Naive B cell (primary cell): ENCODE measurements at regions not wholly inside any gene's neighbourhood (a gene's known extent, or its start where the extent isn't known, plus 50 kb on each side); places are given as distances from the start of the nearest gene placed in this dataset.
A peak's percentile ranks its signal among the peaks of the same experiment; 100 is the strongest.
"Not testable (repeated sequence)": the region's sequence is repeated elsewhere in the genome, so short reads cannot be mapped to it uniquely, and the experiment has no call there.

Source experiments
- ATAC-seq, 2 donors: fragments of 150-1000 bp; cut with Tn5 transposase; 2 replicates each; pipeline ENCODE4 v1.10.0; 2021; ENCODE audit warnings: low read depth in 2 of 2, mild to moderate bottlenecking in 2 of 2, moderate library complexity in 2 of 2
- DNase-seq: peaks from one replicate; pipeline ENCODE4 v3.0.0; 2022
- H3K27ac Mint-ChIP-seq, 6 donors: one replicate each; pipeline ENCODE4 v1.8.0; 2020 to 2022; ENCODE audit warnings: mild to moderate bottlenecking in 6 of 6, mixed read lengths in 6 of 6, moderate library complexity in 5 of 6, inconsistent platforms in 2 of 6
- H3K27me3 Mint-ChIP-seq, 3 donors: one replicate each; pipeline ENCODE4 v1.8.0; 2021 to 2022; ENCODE audit warnings: mixed read lengths in 3 of 3, mild to moderate bottlenecking in 1 of 3
- H3K36me3 Mint-ChIP-seq, 2 donors: one replicate each; pipeline ENCODE4 v1.8.0; 2020 to 2022; ENCODE audit warnings: mixed read lengths in 2 of 2, inconsistent platforms in 1 of 2, mild to moderate bottlenecking in 1 of 2
- H3K4me1 Mint-ChIP-seq, 3 donors: one replicate each; pipeline ENCODE4 v1.8.0; 2020 to 2022; ENCODE audit warnings: mixed read lengths in 3 of 3, inconsistent platforms in 1 of 3, mild to moderate bottlenecking in 1 of 3, moderate library complexity in 1 of 3
- H3K4me3 Mint-ChIP-seq, 8 donors: one replicate each; pipeline ENCODE4 v1.8.0; 2020 to 2022; ENCODE audit warnings: mild to moderate bottlenecking in 8 of 8, mixed read lengths in 8 of 8, moderate library complexity in 8 of 8, inconsistent platforms in 2 of 8
- H3K9me3 Mint-ChIP-seq, 7 donors: one replicate each; pipeline ENCODE4 v1.8.0; 2020 to 2022; ENCODE audit warnings: mixed read lengths in 7 of 7, mild to moderate bottlenecking in 5 of 7, inconsistent platforms in 2 of 7, moderate library complexity in 1 of 7

DNA sequence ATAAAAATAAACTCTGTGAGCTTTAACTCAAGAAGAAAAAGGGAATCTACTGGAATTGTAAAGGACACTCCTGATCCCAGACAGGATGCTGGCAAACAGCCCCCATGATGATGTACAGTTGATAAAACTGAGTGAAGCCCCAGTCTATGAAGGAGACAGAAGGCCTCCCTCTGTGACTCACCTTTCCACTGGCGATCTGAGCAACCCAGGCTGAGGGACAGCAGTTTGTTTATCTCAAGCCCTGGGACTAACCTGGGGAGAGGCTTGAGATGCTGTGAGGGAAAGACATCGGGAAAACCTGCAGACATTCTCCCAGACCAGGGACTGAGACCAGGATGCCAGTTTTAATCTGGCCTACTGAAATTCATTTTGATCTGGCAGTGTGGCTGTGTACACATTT is 104.5 kb upstream of the CDH2 start:
- ATAC-seq (no peak), DNase-seq (no peak)
- Mint-ChIP-seq H3K4me1 (no peaks in the 10 kb centered on the region), H3K36me3 (peaks cover 0 to 3% of the 10 kb centered on the region in 2 donors), H3K27me3 (no peaks in the 10 kb centered on the region), H3K4me3 (peak overlapping the region in 1 of 8 donors; percentile 12), H3K27ac (no peak overlapping the region), H3K9me3 (peaks cover 0 to 7% (median 3%) of the 10 kb centered on the region in 7 donors)

DNA sequence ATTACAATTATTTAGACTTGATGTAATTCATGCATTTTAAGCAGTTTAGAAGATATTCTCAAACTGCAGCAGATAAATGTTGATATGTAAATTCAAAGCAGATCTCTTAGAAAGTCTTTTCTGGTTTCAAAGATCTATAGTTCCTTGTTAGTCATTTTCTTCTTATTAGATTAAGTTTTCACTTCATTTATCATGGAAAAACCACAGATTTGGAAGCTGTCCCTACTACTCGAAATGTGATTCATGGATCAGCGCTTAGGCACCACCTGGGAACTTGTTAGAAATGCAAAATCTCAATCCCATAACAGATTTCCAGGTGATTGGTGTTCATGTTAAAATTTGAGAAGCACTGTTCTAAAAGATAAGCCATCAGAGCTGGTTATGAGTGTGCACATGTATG is 92.8 kb upstream of the CDH2 start:
- Mint-ChIP-seq H3K27me3 (no peaks in the 10 kb centered on the region), H3K4me3 (no peak overlapping the region), H3K27ac (no peak overlapping the region), H3K36me3 (no peaks in the 10 kb centered on the region), H3K4me1 (no peaks in the 10 kb centered on the region), H3K9me3 (peaks cover 0 to 7% (median 5%) of the 10 kb centered on the region in 7 donors)
- ATAC-seq: no peak
- DNase-seq: no peak

DNA sequence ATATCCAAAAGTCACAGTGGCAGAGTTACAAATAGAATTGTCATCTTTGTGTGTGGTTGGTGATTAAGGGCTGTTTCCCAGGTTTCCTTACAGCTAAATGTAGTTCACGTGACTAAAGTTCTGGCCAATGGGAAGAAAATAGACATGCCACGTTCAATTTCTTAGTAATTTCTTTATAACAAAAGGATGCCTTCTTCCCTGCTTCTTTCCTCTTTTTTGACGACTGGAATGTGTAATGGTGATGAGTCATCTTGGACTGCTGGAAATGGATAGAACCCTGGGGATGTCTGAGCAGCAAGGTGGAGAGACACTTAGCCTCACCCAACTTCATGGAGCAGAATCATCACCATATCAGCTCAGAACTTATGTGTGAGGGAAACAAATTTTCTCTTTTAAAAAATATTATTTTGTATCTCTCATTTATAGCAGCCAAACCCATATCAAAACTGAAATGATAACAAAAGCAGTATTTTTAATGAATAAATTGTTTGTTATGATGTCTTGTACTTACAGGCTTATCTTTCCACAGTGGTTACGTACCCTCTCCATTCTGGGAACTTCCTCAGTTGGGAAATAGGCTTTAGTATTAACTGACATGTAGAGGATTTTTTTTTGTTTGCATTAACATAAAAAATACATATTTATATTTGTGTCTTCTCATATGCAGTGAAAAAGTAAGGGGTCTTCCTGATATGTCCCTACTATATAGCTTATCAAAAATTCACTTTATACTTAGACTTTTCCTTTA is 91.1 kb upstream of the CDH2 start:
- no peaks in the 10 kb centered on the region for H3K36me3 Mint-ChIP-seq
- H3K27me3 Mint-ChIP-seq: no peaks in the 10 kb centered on the region
- H3K9me3 Mint-ChIP-seq: peaks cover 0 to 7% (median 4%) of the 10 kb centered on the region in 7 donors
- ATAC-seq: no peak
- H3K4me3 Mint-ChIP-seq: no peak overlapping the region
- H3K4me1 Mint-ChIP-seq: no peaks in the 10 kb centered on the region
- DNase-seq: no peak
- no peak overlapping the region for H3K27ac Mint-ChIP-seq

- Mint-ChIP-seq H3K4me3 (no peak overlapping the region), H3K4me1 (no peaks in the 10 kb centered on the region), H3K36me3 (no peaks in the 10 kb centered on the region), H3K27me3 (no peaks in the 10 kb centered on the region), H3K9me3 (peaks cover 0 to 7% (median 5%) of the 10 kb centered on the region in 7 donors), H3K27ac (no peak overlapping the region)
- ATAC-seq (no peak), DNase-seq (no peak)
These were observed 90.3 kb upstream of the CDH2 start for GRCh38 chr18:28267276-28267675.

- Mint-ChIP-seq H3K27me3 (no peaks in the 10 kb centered on the region), H3K27ac (no peak overlapping the region), H3K36me3 (no peaks in the 10 kb centered on the region), H3K4me1 (no peaks in the 10 kb centered on the region), H3K4me3 (no peak overlapping the region), H3K9me3 (peaks cover 0 to 5% (median 2%) of the 10 kb centered on the region in 7 donors)
- ATAC-seq (no peak), DNase-seq (no peak)
These were observed 79.2 kb upstream of the CDH2 start for GRCh38 chr18:28256166-28256565.

DNA sequence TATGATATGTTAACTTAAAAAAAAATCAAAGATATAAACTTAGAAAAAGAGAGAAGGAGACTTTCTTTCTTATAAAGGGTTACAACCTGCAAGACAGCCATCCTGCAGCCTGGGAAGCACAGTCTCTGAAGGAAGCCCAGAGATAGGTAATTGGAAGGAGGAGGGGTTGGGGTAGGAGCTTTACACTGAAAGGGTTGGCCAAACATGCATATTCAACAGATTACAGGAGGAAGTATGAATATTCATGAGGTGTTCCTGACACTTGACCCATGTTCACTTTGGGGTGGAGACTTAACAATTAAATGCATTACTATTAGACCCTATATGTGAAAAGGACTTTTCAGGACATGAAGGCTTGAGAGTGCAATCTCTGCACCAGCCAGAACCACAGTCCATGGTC is 71.7 kb upstream of the CDH2 start:
- Mint-ChIP-seq H3K4me3 (no peak overlapping the region), H3K27ac (no peak overlapping the region), H3K4me1 (no peaks in the 10 kb centered on the region), H3K36me3 (no peaks in the 10 kb centered on the region), H3K9me3 (peaks cover 0 to 7% (median 3%) of the 10 kb centered on the region in 7 donors), H3K27me3 (no peaks in the 10 kb centered on the region)
- ATAC-seq (no peak), DNase-seq (no peak)

DNA sequence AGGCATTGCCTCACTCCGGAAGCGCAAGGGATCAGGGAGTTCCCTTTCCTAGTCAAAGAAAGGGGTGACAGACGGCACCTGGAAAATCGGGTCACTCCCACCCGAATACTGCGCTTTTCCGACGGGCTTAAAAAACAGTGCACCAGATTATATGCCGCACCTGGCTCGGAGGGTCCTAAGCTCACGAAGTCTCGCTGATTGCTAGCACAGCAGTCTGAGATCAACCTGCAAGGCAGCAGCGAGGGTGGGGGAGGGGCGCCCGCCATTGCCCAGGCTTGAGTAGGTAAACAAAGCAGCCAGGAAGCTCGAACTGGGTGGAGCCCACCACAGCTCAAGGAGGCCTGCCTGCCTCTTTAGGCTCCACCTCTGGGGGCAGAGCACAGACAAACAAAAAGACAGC is 63.7 kb upstream of the CDH2 start:
- H3K27me3 Mint-ChIP-seq, H3K9me3 Mint-ChIP-seq, H3K4me3 Mint-ChIP-seq, H3K36me3 Mint-ChIP-seq, ATAC-seq, H3K4me1 Mint-ChIP-seq, H3K27ac Mint-ChIP-seq, DNase-seq: not testable (repeated sequence)

DNA sequence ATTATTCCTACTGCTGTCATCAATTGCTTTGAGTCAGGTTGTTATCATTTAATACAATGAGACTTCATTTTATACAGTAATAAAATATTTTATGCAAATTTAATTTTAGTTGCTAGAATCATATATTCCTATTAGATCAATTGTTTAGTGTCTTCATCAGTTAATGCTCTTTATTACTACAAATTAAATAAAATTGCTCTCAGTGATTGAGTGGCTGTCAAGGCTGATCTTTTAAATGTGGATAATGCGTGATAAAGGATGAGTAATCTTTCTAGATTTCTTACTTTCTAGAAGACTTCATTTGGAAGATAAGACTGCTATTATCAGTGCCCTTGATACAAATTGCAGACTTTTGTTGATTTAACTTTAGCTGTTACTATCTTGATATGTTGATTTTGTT is 59.6 kb upstream of the CDH2 start:
- H3K27ac Mint-ChIP-seq: no peak overlapping the region
- no peaks in the 10 kb centered on the region for H3K36me3 Mint-ChIP-seq
- no peak overlapping the region for H3K4me3 Mint-ChIP-seq
- no peaks in the 10 kb centered on the region for H3K4me1 Mint-ChIP-seq
- no peak for DNase-seq
- no peak for ATAC-seq
- peaks cover 0 to 7% (median 3%) of the 10 kb centered on the region in 7 donors for H3K9me3 Mint-ChIP-seq
- H3K27me3 Mint-ChIP-seq: no peaks in the 10 kb centered on the region
